ENCODE measurements at regions not wholly inside any gene's neighbourhood (a gene's known extent, or its start where the extent isn't known, plus 50 kb on each side); places are given as distances from the start of the nearest gene placed in this dataset.
"Not testable (repeated sequence)": the region's sequence is repeated elsewhere in the genome, so short reads cannot be mapped to it uniquely, and the experiment has no call there.

DNA sequence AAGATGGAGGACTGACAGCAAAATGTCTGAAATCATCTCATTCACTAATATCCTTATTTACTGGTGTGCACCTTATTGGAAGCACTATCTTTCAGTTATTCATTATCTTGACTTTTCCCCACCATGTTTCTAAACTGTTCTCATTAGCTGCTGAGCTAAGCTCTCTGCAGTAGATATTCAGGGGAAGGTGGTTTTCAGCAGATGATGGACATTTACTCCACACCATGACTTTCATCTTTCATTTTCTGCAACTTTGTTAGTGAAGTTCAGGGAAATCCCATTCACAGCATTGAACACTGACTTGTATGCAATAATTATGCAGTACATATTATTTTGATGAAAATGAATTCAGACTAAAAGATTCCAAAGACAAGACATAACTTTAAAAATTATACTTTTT is 373.6 kb upstream of the FLRT2 start:
- no peak for DNase-seq (ENCODE audit: low spot score)

DNA sequence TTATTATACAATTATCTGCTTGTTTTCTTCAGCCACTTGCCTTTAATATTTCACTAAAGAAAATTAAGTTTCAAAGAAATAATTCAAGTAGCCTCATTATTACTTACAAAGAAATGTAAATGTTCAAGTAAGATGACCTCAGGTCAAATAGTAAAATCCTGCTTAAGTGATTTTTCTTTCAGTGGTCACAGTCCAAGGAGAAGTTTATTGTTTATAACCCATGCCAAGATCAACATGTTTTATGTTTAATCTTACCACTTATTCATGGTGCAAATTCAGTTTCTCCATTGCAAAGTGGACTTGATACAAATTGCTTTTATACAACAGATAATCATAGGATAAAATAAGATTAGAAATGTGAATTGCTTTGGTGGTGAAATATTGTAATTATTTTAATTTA is 370.2 kb upstream of the FLRT2 start:
- no peak for DNase-seq (ENCODE audit: low spot score)

DNA sequence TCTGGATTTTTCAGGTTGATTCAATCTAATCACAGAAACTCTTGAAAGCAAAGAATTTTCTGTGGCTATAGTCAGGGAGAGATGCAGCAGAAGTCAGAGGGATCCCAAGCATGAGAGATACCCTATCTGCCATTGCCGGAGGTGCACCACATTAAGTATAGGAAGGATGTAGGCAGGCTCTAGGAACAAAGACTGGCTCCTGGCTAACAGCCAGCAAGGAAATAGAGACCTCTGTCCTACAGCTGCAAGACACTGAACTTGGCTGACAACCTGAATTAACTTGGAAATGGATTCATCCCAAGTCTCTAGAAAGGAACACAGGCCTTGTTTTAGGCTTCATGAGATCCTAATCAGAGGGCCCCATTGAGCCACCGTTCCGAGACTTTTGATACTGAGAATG is 364.9 kb upstream of the FLRT2 start:
- DNase-seq (ENCODE audit: low spot score) = no peak

DNA sequence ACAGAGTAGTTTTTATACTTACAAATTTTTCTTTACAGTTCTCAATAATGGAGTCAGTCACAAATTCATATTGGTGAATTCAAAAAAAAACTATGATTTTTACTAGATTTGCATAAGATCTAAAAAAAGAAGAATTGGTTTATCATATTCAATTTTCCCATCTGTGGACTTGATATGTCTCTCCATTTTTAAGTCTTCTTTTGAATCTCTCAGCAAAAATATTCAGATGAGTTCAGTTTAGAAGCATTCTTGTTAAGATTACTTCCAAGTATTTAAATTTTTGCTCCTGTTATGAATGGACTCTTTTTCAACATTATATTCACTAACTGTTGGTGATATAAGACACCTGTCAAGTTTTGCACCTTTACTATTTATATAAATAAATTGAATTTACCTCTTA is 360.6 kb upstream of the FLRT2 start:
- DNase-seq (ENCODE audit: low spot score) = no peak

DNA sequence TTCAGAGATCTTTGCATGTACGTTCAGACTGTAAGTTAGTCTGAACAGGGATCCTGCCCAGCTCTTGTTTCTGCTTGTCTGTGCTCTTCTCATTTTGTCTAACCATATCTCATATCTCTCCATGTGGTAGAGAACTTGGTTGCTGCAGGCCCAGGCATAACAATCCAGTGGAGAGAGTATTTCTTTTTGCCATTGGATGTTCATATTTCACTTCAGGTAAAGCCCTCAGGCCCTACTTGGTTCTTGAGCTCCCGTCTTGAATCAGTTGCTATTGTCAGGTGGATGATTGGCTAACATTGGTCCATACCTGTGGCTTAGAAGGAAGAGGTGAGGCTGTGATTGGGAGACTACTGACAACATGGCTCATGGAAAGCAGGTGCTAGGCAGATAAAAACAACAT is 357.7 kb upstream of the FLRT2 start:
- DNase-seq (ENCODE audit: low spot score) = no peak

DNA sequence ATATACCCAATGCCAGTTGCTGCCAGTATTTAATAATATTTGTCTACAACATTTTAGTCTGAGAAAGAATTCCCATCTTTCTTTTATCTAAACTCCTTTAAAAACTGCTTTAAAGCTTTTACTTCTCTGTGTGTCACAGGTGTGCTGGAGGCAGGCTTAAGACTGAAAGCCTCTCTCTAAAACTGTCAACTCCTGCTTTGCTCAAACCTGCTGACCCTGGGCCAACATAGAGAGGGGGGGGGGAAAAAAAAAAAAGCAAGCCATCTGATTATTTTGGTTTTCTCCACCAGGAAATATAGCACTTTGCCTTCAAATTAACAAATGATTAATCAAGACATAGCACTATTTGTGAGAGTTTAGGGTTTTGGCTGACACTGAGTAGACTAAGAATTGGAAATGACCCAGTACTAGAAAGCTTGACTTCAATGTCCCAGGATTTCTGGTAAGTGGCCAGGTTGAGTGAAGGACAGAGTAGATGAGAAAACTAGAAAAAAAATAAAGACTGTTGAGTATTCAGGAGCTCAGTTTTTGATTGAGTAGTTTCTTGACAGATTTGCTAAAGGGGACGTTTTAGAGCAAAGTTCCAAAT is 357.0 kb upstream of the FLRT2 start:
- DNase-seq (ENCODE audit: low spot score) = no peak

DNA sequence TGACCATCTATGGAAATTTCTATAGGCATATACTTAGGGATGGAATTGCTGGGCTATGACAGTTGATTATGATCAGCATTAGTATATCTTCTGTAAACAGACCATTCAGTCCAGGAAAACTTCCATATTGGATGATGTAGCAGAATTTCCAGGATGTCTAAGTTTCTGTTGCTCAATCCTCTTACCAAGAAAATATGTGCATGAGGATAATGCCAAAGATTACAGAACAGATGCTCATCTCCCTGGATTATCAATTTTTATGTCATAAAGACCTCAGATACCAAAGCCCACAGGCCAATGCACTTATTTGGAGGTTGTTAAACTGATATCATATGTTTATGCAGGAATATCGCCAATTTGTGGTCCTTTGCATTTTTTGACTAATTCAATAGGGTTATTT is 354.4 kb upstream of the FLRT2 start:
- no peak for DNase-seq (ENCODE audit: low spot score)

DNA sequence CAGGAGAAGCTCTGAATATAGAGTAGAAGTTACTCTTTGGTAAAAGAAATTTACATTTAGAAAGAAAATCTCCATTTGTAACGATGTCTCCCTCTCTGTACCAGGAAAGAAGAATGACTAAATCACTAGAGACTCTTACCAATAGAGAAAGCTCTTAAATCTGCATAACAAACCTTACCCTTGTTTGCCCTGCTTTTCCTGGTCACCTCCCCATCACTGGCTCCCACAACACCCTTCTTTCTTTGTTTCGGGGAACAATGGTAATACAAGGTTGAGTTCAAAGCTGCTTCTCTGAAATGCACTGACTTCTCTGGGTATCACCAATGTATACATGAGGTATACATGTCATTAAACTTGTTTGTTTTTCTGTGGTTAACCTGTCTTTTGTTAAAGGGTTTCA is 351.1 kb upstream of the FLRT2 start:
- DNase-seq (ENCODE audit: low spot score) = no peak

DNA sequence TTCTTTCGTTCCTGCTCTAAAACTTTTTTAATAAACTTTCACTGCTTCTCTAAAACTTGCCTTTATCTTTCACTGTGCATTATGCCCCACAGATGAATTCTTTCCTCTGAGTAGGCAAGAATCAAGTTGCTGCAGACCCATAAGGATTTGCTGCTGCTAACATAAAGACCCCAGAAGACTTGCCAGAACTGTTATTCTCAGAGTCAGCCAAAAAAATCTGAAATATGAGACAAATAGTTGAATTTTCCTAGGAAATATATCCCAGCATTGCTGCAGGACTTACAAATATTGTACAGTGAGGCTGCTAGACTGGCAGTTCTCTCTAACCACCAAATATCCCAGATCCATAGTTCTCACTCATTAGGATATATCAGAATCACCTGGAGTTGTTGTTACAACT is 349.1 kb upstream of the FLRT2 start:
- no peak for DNase-seq (ENCODE audit: low spot score)

DNA sequence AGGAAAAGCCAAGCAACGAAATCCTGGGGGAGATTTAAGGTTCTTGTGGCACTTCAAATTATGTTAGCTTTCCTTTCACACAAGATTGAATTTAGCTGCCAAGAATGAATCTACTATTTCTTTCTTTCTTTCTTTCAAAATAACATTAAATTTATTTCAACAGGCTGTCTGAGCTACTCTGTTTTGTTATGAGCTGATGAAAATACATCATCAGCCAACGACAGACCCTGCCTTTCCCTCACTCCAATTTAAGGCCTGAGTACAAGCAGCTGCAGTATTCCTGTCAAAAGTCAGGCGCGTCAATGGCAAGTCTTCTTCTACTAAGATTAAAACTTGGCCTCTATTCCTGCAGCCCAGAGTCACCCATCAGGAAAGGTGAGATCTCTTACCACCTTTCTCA is 347.7 kb upstream of the FLRT2 start:
- DNase-seq (ENCODE audit: low spot score) = no peak

DNA sequence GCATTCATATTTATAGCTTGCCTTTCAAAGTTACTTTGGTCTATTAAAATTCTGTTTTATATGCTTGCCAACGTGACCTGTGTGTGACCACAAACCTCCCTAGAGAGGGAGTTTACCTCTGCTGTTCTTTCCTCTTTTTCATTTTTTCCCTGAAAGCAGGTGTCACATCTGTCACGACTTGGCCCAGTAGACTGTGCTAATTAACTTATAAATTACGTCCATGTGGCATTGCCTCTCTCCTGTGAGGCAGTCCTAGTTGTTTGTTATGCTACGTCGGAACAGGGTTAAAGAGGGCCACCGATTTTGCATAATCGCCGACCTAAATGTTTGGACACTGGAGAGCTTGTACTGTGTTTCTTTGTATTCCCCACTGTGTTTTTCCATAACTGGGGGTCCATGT is 343.9 kb upstream of the FLRT2 start:
- DNase-seq (ENCODE audit: low spot score) = no peak

DNA sequence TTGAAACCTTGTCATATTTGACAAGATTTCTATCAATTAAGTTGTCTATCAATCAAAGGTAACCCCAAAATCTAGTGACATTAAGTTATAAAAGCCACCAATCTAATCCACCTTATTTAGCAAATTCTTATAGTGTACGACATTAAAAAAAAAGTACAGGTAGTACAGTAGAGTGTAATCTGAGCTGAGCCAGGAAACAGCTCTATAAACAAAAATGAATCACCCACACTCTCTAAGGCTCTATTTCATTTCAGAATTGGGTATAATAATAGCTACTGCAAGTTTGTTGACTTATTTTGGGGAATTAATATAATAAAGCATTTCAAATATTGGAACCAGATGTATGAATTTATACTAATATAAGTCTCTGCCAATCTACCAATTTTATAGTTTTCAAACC is 342.4 kb upstream of the FLRT2 start:
- no peak for DNase-seq (ENCODE audit: low spot score)

DNA sequence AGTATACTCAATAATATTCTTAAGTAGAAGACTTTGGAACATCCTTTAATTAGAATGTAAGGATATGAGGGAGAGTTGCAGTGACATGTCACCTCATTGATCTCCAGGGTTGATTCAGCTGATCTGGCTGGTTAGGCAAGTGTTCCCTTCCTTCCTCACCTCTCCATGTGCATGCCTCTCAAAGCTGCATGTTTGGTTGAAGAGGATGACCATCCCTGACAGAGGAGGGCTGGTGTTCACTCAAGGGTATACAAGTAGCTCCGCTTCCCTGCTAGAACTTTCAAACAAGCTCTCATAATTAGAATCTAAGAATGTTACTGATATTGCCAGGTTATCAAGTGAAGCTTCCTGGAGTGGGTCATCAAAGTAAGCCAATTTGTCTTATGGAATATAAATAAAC is 341.1 kb upstream of the FLRT2 start:
- no peak for DNase-seq (ENCODE audit: low spot score)

DNA sequence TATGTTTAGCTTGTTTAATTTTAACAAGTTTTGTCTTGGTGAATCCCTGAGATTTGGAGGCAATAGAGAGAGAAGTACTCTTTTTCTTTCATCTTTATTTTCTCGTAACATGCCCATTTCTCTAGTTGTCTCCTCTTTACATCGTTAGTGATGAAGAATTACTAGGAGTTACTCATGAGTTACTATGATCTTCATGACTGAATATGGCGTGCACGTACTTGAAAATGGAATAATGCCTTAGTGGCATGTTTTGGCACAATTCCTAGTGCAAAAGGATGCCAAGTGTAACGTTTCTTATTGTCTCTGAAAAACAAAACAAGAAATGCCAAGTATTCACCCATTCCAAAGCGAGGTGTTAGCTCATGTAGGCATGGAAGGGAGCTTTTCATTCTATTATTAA is 340.7 kb upstream of the FLRT2 start:
- DNase-seq (ENCODE audit: low spot score) = not testable (repeated sequence)

DNA sequence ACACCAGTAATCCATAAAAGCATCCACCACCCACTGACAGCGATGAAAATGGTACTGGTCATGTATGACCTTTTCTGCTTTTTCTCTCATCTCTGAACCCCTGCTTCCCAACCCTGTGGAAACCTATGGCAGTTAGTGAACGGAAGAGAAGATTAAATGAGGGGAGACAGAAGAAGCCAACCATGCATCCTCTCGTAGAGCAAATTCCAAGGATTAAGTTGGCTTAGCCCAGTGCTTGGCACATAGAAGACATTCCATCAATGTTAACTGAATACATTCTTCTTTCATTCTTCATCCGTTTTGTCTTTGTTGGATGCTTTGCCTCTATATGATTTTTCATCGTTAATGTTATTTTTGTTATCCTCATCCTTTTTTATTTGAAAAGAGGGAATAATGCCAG is 339.7 kb upstream of the FLRT2 start:
- no peak for DNase-seq (ENCODE audit: low spot score)

DNA sequence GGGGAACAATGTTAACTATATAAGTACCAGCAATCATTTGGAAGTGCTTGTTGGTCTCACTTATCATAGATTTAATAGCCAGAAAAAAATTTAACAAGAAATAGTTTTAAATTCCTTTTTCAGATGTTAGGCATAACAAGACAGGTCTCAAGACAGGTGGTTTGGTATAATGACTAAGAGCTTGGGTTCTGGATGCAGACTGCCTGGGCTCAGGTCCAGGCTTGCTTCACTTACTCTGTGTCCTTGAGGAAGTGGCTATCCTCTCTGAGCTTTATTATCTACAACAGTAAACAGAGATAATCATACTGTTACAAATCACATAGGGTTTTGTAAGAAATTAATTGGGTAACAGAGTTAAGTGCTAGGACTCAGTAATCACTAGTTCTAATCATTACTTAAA is 338.0 kb upstream of the FLRT2 start:
- no peak for DNase-seq (ENCODE audit: low spot score)

DNA sequence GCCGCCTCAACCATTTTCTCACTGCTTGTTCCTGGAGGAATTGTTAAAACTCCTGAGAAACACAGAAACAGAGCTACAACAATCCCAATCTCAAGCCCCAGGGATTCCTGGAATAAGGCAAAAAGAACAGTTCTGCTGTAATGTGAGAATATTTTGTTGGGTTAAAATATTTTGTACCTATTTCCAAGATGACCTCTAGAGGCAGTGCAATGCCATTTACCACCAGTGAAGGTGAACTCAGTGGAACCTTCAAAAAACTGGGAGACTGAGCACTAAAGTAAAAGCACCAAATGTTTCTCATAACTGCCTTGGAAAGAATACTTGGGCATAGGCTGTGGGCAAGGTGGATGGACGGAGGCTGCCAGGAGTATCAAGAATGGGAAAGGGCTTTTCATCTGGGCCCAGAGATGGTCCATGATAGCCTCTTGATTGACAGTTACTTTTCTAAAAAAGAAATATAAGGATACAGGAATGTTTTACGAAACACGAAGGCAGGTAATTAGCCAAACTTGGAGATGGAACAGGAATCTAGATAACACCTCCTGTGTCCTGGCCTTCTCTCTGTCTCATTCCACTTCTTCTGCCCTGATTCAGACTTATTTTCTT is 334.0 kb upstream of the FLRT2 start:
- no peak for DNase-seq (ENCODE audit: low spot score)

DNA sequence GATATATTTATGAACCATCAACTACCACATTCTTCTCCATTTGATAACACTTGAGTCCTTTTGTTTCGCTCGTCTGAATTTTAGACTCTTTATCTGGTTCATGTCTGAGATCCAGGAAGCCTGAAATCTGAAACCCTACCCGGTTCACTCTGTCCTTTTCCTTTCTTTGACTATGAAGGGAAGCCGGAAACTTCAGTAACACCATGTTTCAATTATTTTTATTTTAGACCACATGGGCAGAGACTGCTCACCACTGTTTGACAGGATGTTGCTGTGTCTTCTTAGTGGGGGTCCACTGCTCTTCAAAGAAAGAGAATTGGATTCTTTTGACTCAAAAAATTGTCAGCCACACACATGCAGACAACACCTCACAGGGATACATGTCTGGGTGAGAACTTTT is 331.9 kb upstream of the FLRT2 start:
- no peak for DNase-seq (ENCODE audit: low spot score)

DNA sequence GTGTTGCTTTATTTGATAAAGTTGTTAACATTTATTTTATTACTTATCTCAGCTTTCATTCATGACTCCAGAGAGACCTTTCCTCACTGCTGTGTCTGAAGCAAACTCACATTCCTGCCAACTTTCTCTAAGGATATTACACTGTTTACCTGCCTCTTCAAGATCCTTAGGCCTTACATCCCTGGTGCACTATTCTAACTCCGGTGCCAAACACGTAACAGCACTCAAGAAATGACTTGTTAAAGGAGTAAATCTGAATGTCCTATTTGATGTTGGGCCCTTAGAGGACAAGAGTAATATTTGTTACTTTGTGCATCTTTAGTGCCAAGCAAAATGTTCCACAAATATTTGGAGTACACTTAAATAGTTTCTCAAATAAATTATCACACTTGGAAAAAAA is 324.1 kb upstream of the FLRT2 start:
- DNase-seq (ENCODE audit: low spot score) = no peak

DNA sequence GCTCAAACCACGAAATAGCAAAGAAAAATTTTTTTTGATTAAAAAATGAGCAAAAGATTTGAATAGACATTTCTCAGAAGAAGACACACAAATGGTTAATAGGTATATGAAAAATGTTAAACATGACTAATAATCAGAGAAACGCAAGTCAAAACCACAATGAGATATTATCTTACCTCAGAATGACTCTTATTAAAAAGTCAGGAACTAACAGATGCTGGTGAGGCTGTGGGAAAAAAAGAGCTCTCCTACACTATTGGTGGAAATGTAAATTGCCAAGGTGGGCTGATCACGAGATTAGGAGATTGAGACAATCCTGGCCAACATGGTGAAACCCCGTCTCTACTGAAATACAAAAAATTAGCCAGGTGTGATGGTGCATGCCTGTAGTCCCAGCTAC is 315.5 kb upstream of the FLRT2 start:
- DNase-seq (ENCODE audit: low spot score) = no peak

DNA sequence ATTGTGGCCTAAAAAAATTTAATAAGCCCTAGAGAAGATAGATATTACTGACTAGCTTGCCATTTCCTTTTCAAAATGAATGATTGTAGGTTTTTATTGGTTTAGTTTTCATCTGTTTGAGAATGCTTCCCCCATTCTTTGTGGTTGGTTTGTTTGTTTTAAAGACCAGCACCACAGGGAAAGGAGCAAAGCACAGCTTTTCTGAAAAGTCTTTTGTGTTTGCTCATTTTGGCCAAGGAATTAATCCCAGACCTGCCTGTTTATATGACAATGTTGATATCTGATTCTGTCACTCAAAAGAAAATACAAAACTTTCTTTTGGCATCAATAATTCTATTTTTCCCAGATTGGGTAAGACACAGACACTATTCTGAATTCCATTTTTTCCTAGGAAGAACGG is 312.5 kb upstream of the FLRT2 start:
- no peak for DNase-seq (ENCODE audit: low spot score)

DNA sequence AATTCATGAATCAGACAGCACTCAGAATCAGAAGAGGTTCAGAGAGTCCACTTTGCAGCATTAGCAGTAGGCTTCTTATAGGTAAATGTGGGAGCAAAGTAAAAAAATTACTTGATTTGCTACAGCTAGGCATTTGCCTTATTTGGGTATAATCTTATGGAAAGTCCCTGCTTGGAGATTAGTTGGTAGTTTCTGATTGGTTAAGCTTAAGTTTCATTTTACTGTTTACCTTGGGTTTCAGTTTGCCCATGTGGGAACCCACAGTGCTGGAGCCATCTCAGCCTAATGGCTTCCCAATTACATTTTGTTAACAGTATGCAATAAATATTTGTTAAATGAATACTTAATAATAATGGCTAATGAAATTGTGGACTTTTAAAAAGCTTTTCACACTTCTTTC is 311.0 kb upstream of the FLRT2 start:
- no peak for DNase-seq (ENCODE audit: low spot score)

DNA sequence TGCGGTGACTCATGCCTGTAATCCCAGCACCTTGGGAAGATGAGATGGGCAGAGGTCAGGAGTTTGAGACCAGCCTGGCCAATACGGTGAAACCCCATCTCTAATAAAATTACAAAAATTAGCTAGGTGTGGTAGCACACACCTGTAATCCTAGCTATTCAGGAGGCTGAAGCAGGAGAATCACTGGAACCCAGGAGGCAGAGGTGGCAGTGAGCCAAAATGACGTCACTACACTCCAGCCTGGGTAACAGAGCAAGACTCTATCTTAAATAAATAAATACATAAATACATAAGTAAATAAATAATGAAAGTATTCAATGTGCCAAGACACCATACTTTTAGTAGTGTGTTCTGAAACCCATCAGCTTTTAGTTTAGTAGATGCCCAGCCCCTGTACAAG is 308.1 kb upstream of the FLRT2 start:
- DNase-seq (ENCODE audit: low spot score) = no peak

DNA sequence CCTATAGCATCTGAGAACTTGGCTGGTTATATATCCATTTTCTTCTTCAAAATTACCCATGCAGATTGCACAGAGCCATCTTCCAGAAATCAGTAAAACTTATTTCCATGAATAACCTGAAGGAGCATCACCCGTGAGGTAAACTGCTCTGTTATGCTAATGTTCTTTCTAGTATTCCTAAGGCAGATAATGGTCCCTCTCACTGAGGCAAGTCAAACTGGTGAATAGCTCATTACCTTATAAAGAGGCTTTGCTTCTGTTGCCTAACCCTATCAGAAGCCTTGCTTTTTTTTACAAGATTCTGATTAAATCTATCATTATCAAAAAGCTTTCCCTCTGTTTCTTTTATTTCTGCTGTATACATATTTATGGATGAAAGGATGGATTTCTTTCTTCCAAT is 307.6 kb upstream of the FLRT2 start:
- no peak for DNase-seq (ENCODE audit: low spot score)

DNA sequence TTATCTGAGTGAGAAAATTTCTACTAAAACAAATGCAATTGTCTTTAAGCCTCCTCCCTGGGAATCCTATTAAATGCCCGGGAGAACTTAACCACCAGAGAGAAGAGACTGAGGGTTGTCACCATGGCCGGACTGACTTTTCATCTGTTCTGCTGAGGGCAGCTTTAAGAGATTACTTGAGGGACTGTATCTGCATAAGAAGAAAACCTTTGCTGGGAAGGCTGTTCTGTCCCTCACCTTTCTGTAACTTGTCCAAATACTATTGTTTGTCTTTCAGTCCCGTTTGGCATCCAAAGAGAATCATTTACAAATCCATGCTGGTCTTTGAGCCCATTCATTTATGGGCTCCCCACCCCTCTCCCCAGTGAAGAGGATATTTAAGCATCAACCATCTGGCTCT is 306.3 kb upstream of the FLRT2 start:
- DNase-seq (ENCODE audit: low spot score) = no peak

Measured in hematopoietic multipotent progenitor cell treated with erythropoietin and hydrocortisone succinate and interleukin-3 and kit ligand, for 15 days (in vitro differentiated cells).